HG03558 (cell line): ENCODE measurements at regions not wholly inside any gene's neighbourhood (a gene's known extent, or its start where the extent isn't known, plus 50 kb on each side); places are given as distances from the start of the nearest gene placed in this dataset.
"Not testable (repeated sequence)": the region's sequence is repeated elsewhere in the genome, so short reads cannot be mapped to it uniquely, and the experiment has no call there.

Source experiments
- ATAC-seq: cut with Tn5 transposase; IDR thresholded peaks from one replicate; pipeline ENCODE4 v1.9.1; 2021; ENCODE audit warnings: moderate number of reproducible peaks; ENCODE audit not compliant: unreplicated experiment; ENCODE audit errors: extremely low read depth

- no peak for ATAC-seq
Measured at GRCh38 chr7:149683898-149684297, 89.5 kb downstream of the ZNF467 start.

GRCh38 chr7:149683181-149683580 is 90.2 kb downstream of the ZNF467 start:
- no peak for ATAC-seq

GRCh38 chr7:149682038-149682437 is 91.3 kb downstream of the ZNF467 start:
- no peak for ATAC-seq

- no peak for ATAC-seq
Measured at GRCh38 chr7:149681274-149681673, 92.1 kb downstream of the ZNF467 start.

- ATAC-seq, result no peak
Measured at GRCh38 chr7:149680331-149681025, 92.9 kb downstream of the ZNF467 start.

- not testable (repeated sequence) for ATAC-seq
Measured at GRCh38 chr7:149674728-149675385, 98.5 kb downstream of the ZNF467 start.

- no peak for ATAC-seq
Measured at GRCh38 chr7:149673006-149673405, 100.4 kb downstream of the ZNF467 start.

- ATAC-seq, result no peak
Measured at GRCh38 chr7:149670288-149670687, 103.1 kb downstream of the ZNF467 start.

GRCh38 chr7:149669121-149669818 is 104.1 kb downstream of the ZNF467 start:
- no peak for ATAC-seq

- no peak for ATAC-seq
Measured at GRCh38 chr7:149666360-149666945, 106.9 kb downstream of the ZNF467 start.

GRCh38 chr7:149665618-149666017 is 107.8 kb downstream of the ZNF467 start:
- ATAC-seq, result not testable (repeated sequence)

- no peak for ATAC-seq
Measured at GRCh38 chr7:149664666-149665065, 108.7 kb downstream of the ZNF467 start.

GRCh38 chr7:149664176-149664575 is 109.2 kb downstream of the ZNF467 start:
- ATAC-seq, result no peak

GRCh38 chr7:149662591-149663095 is 110.7 kb downstream of the ZNF467 start:
- ATAC-seq, result peak; percentile 90

- ATAC-seq, result no peak
Measured at GRCh38 chr7:149655784-149656183, 117.6 kb downstream of the ZNF467 start.

- ATAC-seq, result no peak
Measured at GRCh38 chr7:149654588-149654987, 118.8 kb downstream of the ZNF467 start.

GRCh38 chr7:149650190-149650589 is 123.2 kb downstream of the ZNF467 start:
- not testable (repeated sequence) for ATAC-seq

GRCh38 chr7:149644754-149645153 is 128.6 kb downstream of the ZNF467 start:
- ATAC-seq, result no peak

GRCh38 chr7:149642589-149642988 is 130.8 kb downstream of the ZNF467 start:
- ATAC-seq, result no peak

- no peak for ATAC-seq
Measured at GRCh38 chr7:149638566-149639320, 134.6 kb downstream of the ZNF467 start.
